GM12891 (cell line): ENCODE measurements at regions not wholly inside any gene's neighbourhood (a gene's known extent, or its start where the extent isn't known, plus 50 kb on each side); places are given as distances from the start of the nearest gene placed in this dataset.

Experiments used
- PAX5 ChIP-seq: IDR thresholded peaks from 2 replicates; pipeline ENCODE4 v1.6.1; 2011; ENCODE audit warnings: low read length, moderate library complexity, mild to moderate bottlenecking; ENCODE audit not compliant: insufficient read depth, severe bottlenecking
- POLR2A ChIP-seq: IDR thresholded peaks from 2 replicates; pipeline ENCODE4 v1.6.1; 2011; ENCODE audit warnings: low read depth, low read length, control low read depth
- POLR2AphosphoS5 ChIP-seq: IDR thresholded peaks from 2 replicates; pipeline ENCODE4 v1.6.1; 2011; ENCODE audit warnings: low read depth, low read length, control low read depth
- TAF1 ChIP-seq: IDR thresholded peaks from 2 replicates; pipeline ENCODE4 v1.6.1; 2011; ENCODE audit warnings: low read depth, low read length, control low read depth

GRCh38 chr10:71136036-71136721 is 76.2 kb upstream of the UNC5B start:
- no peak for TF ChIP-seq POLR2A
- TF ChIP-seq POLR2AphosphoS5, result no peak
- TF ChIP-seq TAF1, result no peak
- no peak for TF ChIP-seq PAX5
